ENCODE measurements at regions not wholly inside any gene's neighbourhood (a gene's known extent, or its start where the extent isn't known, plus 50 kb on each side); places are given as distances from the start of the nearest gene placed in this dataset.

DNA sequence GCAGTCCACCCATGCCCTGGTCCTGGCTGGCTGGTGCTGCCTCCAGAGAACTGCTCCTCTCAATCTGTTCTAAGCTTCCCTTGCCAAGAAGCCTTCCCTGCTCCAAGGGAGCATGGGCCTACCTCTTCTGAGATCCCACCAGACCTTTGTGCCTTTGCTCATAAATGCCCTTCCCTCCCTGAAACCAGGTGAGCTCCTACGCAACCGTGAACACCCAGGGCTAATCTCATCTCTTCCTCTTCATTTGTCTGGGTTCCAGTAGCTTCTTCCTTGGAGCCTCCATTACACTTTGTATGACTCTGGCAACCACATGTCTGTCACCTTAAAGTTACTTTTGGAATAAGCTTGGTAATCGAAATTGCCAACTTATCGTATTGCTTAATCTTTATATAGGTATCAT lies 270.6 kb downstream of the PBX3 start:
- no peak for DNase-seq

DNA sequence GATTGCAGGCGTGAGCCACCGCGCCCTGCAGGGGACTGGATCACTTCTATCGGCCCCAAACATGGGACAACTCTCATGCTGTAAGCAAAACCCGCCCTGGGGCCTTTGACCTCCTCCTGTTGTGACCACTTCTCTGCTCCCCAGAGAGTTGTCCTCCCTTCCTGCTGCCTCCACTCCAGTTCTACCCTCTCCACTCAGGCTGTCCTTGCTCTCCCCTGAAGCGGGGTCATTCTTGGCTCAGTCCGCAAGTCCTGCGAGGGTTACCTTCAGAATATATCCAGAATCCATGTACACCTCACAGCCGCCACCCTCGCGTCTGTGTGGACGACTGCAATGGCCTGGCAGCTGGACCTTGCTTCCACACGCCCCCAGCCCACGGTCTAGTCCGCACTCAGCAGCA lies 273.7 kb downstream of the PBX3 start:
- no peak for DNase-seq

GRCh38 chr9:126023962-126024361 lies 276.8 kb downstream of the PBX3 start:
- no peak for DNase-seq

- no peak for DNase-seq
Observed at GRCh38 chr9:126024581-126025230, 277.5 kb downstream of the PBX3 start.

DNA sequence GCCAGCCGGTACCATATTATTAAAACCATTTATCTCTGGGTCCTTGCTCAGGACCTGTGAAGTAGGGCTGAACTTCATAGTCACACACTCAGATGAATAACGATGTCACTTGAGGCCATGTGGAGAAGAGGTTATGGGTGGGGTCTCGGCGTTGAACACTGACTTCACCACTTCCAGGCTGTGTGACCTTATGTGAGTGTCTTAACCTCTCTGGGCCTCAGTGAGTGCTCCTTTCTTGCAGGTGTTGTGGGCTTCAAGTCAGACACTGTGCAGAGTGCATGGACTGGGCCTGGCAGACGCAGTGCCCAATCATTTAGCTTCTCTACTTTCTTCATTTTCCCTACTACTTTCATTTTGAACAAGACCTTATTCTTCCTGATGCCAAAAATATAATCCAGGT lies 278.8 kb downstream of the PBX3 start:
- no peak for DNase-seq

DNA sequence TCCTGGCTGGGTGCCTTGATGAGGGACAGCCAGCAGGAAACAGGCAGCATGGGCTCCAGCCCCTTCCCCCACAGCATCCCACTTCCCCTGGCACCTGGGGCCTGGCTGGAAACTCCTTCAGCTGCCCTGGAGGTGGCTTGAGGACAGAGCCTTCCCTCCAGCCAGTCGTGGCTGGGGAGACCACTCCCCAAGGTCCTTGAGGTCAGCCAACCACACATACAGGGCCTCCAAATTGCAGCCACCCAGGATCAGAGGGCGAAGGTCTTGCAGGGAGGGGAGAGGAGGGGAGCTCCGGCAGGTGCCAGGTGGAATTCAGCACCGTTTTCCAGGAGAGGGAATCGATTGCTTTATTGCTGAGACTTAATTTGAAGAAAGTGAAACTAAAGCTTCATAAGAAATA lies 280.4 kb downstream of the PBX3 start:
- DNase-seq, result no peak

- DNase-seq, result no peak
Observed at GRCh38 chr9:126028746-126029145, 281.6 kb downstream of the PBX3 start.

DNA sequence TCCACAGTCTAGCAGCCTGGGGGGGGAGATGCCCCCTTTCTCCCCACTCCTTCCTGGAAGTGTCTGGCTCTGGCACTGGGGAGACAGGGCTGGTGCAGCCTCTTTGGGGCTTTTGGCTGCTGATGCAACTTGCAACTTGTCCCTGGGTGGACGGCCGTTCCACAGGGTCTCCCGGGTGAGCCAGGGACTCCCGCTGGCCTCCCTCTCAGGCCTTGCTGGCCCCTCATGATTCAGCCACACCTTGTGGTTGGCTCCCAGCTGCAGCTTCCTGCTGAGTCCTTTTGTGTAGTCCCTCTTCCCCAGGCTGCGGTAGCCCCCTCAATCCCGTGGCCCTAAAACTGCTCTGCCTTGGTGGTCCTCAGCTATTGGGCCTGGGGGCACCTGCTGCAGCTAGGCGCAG lies 283.5 kb downstream of the PBX3 start:
- no peak for DNase-seq

- no peak for DNase-seq
Observed at GRCh38 chr9:126031116-126031515, 283.9 kb downstream of the PBX3 start.

DNA sequence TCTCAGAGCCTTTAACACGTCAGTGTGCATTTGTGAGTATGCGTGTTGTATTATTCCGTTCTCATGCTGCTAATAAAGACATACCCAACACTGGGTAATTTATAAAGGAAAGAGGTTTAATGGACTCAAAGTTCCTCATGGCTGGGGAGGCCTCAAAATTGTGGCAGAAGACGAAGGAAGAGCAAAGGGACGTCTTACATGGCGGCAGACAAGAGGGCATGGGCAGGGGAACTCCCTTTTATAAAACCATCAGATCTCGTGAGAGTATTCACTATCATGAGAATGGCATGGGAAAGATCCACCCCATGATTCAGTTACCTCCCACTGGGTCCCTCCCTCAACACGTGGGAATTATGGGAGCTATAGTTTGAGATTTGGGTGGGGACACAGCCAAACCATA lies 285.0 kb downstream of the PBX3 start:
- no peak for DNase-seq

DNA sequence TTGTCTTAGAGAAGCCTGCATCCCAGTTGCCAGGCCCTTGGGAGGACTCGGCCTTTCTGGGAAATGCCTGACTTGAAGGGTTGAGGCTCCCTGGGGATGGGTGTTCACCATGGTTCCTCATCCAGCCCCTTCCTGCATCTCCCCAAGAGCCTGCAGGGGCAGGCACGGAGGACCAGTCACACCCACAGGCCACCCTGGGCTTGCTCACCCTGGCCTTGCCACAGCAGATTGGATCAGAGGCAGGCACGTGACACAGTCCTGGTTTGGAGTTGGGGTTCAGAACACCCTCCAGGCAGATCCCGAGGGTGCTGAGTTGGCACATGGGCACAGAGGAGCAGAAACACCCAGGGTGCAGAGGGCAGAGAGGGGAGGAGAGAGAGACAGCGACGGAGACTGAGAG lies 286.1 kb downstream of the PBX3 start:
- DNase-seq, result no peak

GRCh38 chr9:126033956-126034355 lies 286.8 kb downstream of the PBX3 start:
- no peak for DNase-seq

DNA sequence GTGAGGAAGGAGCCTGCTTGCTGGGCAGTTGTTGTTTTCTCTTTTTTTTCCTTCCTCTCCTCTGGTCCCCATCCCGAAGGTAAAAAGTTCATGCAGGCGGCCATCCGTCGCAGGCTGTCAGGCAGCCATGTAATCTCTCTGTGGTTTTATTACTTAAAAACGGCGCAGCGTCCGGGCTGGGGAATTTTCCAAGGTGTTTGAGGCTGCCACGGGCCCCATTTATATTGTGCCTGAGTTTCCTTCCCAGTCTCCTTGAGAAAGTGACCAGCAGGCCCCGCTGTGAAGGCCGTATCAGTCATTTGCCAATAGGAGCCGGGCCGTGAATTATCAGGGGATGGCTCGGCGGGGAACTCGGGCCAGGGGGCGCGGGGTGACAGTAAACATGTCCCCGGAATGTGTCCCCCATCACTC lies 289.7 kb downstream of the PBX3 start:
- no peak for DNase-seq

DNA sequence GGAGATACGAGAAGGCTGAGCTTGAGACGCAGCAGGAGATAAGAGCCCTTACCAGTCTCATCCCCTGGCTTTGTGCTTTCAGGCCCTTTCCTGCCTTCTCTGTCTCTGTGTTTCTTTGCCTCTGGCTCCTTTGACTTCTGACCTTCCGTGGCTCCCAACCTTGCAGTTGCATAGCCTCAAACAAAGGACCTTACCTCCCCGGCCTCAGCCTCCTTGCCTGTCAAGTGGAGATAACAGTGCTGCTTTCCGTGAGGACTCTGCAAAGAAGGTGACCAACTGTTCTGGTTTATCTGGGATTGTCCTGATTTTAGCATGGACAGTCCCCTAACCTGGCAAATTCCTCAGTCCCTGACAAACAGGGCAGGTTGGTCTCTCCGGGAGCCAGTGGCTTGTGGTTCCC lies 287.8 kb upstream of the MVB12B start:
- DNase-seq, result no peak

DNA sequence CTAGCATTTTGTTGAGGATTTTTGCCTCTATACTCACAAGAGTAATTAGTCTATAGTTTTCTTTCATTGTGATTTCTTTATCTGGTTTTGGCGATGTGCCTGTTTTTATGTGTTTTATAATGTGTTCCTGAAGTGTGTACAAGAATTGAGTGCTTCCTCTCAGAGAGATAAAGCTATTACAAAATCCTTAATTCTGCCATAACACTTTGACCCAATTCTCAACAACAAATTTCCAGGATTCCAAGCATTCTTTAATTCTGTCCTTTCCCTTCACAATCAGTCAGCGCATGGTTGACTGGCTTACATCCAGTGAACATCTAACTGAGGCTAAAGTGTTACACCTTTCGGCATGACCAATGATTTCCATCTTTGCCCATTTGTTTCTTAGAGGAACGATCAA lies 282.9 kb upstream of the MVB12B start:
- DNase-seq, result no peak

DNA sequence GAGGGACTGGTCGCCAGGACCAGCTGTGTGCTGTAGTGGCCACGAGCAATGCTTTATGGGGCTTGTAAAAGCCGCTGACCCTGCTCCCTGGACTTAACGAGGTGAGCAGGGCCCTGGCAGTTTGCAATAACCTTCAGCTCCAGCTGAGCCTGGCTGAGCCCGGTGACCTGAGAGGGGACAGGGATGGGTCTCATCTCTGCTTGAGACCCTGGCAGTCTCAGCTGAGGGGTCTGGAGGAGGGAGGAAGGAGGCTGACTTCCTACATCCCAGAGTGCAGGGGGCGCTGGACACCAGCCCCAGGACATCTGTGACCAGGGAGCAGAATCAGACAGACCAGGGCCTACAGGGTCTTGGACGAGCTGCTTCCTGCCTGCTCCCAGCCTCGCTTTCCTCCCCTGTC lies 277.5 kb upstream of the MVB12B start:
- no peak for DNase-seq

- peak; percentile 46 for DNase-seq
Observed at GRCh38 chr9:126049896-126050604, 276.6 kb upstream of the MVB12B start.

DNA sequence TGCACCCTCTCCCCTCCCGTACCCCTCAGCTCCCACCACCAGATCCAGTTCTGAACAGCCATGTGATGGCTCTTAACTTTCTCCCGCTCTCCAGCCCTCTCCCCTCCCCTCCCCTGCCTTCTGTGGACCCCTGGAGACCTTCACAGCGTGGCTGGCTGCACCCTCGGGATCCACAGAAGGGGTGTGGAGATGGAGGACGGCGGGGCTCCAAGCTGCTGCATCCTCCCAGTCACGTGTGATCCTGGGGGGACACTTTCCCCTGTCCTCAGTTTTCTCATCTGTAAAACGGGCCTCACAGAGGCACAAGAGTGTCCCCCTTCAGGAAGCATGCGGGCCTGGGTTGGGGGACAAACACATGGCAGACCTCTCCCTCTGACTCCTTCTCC lies 276.0 kb upstream of the MVB12B start:
- DNase-seq, result no peak

DNA sequence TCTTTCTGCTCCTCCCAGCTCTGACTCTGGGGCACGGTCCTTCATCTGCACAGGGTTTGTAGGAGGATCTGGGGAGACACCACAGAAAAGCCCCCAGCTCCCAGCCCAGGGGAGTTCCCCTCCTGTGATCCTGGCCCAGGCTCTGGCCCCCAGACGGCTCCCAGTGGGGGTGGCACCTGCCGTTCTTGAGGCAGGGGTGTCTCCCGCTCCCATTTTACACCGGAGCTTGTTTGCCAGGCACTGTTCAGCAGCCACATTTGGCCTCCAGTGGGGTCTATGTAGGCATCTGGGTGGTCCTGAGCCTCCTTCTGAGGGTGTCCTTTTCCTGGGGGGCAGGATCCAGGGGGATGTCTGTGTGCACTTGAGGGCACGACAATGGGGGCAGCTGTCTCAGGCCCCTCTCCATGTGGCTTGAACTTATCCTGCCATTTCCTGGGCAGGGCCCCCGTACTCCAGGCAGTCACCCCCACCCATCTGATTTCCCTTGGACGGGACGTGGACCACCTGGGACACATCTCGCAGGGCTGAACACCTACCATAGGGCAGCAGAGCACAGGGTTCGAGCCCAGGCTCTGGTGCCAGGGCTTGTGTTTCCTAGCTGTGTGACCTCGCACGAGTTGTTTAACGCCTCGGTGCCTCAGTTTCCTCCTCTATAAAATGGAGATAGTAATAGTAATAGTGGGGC lies 275.0 kb upstream of the MVB12B start:
- DNase-seq, result no peak

GRCh38 chr9:126052791-126053190 lies 273.8 kb upstream of the MVB12B start:
- DNase-seq, result no peak

DNA sequence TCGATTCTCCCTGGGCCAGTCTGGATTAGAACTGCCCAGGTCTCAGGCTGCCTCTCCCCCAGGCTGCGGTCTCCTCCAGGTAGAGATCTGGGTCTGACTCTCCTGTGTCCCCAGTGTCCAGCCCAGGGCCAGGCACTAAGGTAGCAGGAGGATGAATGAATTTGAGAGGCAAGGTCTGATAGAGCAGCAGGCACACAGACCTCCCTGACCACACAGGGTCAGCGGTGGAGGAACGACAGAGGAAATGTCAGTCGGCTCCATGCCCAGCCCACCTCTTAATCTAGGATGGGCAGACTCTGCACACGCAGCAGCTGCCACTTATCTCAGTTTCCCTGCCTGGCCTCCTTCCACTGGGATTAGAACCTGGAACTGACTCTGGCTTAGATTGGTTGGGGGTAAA lies 272.7 kb upstream of the MVB12B start:
- DNase-seq, result no peak

DNA sequence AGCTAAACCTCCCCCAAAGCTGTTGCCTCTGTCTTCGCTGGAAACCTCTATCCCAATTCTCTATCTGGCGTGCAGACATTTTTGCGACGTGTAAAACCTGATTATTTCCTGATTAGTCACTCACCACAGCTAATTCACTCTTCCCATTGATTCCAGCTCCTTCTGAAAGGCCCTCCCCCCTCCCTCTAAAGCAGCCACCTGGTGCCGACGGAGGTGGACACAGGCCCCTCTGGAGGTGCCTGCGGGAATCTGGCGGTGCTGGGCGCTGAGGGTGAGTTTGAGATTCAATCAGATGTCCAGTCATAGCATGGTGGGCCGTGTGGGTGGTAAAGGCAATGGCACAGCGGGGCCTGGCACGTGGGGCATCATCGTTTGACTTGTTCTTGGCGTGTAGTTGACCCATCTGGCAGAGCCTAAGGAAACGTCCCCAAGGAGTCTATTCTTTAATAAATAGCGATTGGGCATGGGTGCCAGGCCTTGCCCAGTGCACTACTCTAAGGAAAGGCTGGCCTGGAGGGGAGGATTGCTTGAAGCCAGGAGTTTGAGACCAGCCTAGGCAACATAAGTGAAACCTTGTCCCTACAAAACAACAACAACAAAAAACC lies 271.1 kb upstream of the MVB12B start:
- no peak for DNase-seq

DNA sequence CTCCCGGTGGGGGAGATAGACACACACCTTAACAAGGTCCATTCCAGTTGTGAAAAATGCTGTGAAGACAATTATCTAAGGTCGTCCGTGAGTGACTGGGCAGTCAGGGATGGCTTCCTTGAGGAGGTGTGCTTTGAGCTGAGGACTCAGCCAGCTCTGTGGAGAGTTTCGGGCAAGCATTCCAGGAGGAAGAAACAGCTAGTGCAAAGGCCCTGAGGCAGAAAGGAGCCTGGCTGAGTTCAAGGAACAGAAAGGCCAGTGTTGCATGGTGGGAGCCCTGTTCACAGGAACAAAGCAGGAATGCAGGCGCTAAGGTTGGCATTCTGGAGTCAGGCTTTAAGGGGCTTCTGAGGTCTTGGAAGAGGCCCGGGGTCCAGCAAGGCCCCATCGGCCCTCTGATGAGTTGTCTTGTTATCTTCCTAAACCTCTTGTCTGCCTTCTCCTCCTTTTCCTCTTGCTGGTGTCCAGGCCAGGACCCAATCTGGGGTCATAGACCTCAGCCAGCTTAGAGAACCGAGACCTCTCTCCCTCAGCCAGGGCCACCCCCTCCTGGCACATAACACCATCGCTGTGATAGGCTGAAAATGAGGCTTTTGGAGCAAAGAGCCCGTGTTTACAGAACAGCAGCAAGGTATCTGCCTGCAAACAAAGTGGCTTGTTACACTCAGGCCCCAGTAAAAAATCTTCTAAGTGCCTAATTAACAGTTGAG lies 270.2 kb upstream of the MVB12B start:
- no peak for DNase-seq

Measured in 8988T (cell line).